GM04504 (cell line): ENCODE measurements at regions not wholly inside any gene's neighbourhood (a gene's known extent, or its start where the extent isn't known, plus 50 kb on each side); places are given as distances from the start of the nearest gene placed in this dataset.
A peak's percentile ranks its signal among the peaks of the same experiment; 100 is the strongest.

ENCODE experiments used
- DNase-seq: peaks from one replicate; pipeline ENCODE4 v3.0.0-alpha.2; 2012; ENCODE audit warnings: low read depth

DNA sequence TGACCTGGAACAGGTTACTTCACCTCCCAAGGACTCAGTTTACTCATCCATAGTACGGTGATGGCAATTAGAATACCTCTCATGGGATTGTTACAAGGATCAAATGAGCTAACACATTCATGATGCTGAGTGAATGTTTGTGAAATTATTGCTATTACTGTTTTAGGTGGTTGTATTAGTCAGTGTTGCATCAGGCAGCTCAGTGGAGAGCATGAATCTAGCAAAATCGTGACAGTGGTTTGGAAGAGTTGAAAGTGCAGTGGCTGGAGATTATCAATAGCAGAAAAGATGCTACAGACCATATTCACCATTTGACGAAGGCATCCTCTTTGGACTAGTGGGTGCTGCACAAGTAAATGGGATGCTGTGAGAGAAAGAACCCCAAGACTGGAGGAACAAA is 50.4 kb upstream of the CTNNBL1 start:
- no peak for DNase-seq

DNA sequence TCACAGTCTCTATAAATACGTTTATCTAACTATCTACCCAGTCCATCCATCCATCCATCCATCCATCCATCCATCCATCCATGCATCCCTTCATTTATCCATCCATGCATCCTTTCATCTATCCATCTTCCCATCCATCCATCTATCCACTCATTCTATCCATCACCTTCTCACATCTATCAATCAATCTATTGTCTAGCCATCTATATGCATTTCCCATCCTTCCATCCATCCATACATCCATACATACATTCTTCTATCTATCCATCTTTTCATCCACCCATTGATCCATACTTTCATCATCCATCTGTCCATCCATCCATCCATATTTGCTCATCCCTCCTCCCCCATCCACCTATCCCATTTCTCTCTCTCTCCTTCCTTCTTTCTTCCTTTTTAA is 51.6 kb upstream of the CTNNBL1 start:
- no peak for DNase-seq

DNA sequence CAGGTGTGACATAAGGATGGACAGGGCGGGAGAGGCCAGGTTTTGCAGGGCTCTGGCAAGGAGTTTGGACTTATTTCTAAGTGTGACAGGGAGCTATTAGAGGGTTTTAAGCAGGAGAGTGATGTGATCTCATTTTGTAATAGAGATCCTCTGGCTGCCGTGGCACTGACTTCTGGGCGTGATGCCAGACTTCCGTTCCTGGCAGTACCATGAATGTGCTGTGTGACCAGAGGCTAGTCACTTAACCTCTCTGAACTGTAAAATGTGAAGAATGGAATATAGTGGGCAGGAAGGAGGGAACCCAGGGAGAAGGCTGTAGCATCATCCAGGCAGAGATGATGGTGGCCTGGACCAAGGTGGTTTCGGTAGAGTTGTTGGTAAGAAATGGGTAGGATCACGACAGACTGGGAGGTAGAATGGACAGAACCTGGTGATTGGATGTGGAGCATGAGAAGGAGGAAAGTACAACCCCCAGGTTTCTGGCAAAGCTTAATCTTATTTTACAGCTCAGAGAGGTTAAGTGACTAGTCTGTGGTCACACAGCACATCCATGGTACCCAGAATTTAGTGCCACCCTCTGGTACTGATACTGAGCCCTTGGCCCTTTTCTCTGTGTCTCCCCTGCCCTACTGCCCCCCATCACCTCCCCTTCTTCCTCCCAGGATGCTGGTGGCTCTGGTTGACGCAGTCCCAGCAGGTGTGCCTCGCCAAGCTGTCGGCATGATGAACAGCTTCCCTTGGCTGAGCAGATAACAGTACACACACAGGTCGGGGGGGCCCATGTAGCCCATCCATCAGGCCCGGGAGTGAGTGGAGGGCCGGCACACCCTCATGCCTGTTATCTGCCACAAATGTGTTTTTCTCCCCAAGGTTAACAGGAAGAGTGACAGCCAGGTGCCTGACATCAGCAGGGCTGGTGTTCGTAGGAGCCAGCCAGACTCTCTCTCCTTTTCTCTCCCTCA is 52.9 kb upstream of the CTNNBL1 start:
- DNase-seq: no peak

DNA sequence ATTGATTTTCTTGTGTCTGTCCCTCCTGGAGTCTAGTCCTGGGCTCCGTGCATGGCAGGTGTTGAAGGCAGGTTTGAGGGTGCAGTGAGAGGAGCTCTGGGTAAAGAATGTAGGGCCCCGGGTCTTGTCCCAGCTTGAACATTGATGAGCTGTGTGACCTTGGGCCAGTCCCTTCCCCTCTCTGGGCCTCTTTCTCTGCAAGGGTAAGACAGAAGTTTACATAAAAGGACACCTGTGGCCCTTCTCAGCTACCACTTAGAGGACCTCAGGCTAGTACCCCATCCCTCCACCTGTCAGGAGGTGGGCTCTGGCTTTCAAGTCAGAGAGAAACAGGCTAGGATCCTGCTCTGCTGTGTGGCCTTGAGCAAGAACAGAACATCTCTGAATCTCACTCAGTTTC is 55.3 kb upstream of the CTNNBL1 start:
- DNase-seq: no peak

DNA sequence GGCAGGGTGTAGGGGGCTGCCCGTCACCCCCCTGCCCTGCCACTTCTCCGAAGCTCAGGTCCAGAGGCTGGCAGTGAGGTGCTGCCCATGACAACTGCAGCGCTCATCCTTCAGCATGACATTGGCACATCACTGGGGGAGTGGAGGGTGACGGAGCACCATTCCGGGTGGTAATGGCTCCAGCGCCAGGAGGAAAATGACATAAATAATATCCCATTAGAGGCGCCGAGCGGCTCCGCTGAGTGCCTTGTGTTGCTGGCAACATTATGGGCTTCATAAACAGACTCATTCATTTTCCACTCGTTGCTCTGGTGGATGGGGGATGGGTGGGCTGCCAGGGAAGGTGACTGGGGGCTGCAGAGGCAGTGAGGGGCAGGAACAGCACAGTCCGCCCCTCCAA is 56.9 kb upstream of the CTNNBL1 start:
- DNase-seq: no peak

DNA sequence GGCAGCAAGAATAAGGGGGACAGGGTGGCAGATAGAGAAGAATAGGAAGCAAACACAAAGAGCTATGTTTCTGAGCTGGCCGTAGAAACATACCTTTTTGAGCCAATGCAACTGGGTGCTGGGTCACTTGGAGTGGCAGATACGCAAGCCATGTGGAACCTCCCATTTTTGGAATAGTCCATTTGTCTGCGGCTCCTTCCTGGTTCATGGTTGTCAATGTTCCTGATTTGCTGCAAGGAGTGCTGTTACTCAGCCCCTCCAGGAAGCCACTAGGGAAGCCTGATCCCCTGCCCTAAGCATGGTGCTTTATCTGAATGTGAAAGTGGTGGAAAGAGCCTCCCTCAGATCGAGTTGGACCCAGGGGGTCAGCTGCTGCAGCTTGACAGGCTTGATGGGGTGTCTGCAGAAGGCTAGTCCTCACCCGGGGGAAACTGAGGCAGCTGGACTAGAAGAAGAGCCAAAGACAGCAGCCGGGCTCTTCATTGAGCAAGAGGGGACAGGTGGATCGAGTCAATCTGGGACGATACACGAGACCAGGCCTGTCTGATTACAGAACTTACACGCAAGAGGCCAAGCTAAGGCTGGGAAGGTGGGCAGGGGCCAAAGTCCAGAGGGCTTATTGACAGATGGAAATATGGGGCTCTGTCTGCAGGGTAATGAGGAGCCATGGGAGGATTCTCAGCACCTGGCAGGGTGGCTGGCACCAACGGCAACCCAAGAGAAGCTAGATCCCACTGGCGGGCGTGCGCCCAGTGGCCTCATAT is 57.4 kb upstream of the CTNNBL1 start:
- DNase-seq: no peak

DNA sequence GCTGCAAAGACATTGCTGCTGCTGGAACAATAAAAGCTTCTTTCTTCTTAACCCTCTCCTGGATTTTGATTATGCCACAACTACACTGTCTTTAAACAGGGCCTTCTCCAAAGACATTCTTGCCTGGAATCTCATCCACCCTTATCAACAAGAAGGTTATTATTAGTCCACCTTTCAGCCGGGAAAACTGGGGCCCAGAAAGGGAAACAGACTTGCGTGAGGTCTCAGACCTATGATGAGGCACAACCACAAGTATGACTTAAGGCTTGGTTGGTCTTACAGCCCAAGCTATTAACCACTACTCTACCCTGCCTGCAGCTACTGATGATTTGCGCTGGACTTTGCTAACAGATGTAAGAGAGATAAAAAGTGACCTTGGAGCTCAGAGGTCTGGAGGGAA is 62.8 kb upstream of the CTNNBL1 start:
- DNase-seq: no peak

DNA sequence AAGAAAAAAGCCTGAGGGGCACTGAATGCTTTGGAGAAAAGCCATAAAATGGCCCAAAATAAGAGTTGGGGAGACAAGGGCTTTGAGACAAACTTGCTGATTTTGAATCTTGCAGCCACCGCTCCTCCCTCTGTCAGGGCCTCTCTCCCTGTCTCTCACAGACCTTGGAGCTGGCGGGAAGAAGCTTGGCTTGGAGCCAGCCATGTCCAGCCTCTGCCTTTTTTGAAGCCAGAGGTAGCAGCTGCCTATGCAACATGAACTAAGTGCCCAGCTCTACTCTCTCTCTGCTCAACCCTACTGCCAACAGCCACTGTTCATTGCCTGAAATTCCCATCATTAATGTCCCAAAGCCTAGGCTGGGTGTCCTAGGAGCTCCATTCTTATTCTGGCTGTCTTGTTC is 63.7 kb upstream of the CTNNBL1 start:
- no peak for DNase-seq

DNA sequence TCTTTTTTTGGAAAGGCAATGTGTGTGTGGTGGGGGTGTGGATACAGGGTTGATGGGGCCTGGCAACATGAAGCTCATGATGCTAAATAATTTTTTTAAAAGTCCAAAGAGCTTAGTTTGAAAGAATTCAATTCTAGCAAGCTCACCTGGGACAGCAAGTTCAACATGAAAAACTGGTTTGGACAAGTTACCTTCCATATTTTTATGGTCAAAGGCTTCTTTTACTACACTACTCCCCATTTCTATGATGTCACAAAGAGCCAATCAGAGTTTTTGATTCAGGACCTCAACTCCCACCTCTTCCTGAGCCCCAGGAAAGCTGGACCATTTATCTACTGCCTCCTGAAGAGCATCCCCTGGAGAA is 66.1 kb upstream of the CTNNBL1 start:
- no peak for DNase-seq

DNA sequence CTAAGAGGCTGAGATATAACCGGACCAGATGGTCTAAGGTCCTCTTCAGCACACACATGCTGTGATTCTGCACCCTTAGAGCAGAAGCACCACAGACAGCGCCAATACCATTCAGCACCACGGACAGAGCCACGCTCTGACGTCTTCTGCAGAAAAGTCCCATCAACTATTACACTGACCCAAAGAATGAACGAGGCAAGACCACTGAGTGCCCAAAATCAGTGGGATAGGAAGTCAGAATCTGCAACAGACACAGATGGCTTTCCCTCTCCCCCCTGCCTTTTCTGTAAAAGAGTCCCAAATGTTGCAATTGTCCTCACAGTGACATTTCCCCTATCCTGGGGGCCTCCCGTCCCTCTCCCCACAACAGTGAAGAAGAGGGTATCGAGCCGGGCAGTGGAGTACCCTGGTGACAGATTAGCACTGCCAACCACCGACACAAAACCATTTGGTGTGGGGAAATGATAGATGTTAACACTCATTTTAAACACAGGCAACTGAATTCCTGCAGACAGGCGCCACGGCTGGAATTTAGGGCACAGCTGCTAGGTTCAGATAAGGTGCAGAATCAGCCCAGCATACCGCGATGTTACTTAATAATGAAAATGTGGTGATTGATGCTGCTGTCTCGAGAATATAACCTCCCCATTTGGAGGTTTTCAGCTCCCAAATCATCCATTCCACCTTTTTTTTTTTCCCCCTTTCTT is 66.6 kb upstream of the CTNNBL1 start:
- DNase-seq: peak; percentile 22

DNA sequence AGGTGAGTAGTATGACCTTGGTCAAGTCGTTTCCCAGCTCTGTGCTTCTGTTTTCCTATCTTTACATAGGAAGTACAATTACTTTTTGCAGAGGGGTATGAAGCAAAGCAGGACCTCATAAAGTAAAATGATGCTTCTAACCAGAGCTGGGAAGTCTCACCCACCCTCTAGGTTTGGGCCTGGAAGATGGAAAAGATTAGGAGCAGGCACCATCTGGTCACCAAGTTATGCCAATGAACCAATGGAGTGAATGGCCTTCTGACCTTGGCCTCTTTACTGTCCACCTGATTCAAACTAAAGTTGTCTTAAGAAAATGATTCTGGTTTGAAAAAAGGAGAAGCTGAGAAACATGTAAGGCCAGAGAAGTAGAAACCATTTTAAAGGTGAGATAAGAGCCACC is 68.9 kb upstream of the CTNNBL1 start:
- DNase-seq: no peak

DNA sequence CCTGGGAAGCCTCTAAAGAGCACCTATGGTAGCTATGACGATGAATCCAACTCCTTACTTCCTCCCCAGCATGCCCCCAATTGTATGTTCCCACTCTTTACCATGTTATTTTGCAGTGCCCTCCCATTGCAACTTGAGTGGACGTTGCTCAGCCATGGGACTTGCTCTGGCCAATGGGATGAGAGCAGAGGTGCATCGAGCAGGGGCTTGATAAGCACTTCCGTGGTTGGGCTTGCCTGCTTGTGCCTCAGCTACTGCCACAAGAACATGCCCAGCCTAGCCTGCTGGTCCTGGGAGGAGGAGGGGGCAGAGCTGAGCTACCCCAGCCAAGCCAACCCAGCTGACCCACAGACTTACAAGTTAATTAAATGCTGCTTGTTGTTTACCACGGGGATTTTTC is 71.1 kb upstream of the CTNNBL1 start:
- no peak for DNase-seq

DNA sequence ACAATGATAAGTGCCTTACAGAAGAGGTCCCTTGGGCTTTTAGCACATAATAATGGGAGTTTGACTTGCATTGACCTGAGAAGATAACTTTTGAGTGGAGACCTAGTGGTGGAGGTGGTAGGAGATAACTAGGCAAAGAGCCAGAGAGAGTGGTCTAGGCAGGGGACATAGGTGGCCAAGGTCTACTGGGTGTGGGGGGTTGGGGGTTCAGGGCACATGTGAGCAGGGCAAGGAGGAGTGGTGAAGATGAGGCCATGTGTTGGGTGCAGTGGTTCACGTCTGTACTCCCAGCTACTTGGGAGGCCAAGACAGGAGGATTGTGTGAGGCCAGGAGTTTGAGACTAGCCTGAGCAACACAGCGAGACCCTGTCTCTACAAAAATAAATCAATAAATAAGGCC is 74.3 kb upstream of the CTNNBL1 start:
- DNase-seq: no peak

DNA sequence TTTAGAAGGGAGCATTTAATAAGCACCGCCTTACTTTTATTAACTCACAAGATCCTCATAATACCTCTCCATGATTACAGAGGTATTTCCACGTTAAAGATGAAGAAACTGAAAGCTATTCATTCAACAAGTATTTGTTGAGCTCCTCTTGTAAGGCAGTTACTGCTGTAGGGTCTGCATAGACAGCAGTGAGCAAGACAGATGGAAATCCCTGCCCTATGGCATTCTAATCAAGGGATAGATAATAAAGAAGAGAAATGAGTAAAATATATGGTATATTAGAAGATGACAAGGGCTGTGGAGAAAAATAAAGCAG is 77.8 kb upstream of the CTNNBL1 start:
- DNase-seq: no peak

DNA sequence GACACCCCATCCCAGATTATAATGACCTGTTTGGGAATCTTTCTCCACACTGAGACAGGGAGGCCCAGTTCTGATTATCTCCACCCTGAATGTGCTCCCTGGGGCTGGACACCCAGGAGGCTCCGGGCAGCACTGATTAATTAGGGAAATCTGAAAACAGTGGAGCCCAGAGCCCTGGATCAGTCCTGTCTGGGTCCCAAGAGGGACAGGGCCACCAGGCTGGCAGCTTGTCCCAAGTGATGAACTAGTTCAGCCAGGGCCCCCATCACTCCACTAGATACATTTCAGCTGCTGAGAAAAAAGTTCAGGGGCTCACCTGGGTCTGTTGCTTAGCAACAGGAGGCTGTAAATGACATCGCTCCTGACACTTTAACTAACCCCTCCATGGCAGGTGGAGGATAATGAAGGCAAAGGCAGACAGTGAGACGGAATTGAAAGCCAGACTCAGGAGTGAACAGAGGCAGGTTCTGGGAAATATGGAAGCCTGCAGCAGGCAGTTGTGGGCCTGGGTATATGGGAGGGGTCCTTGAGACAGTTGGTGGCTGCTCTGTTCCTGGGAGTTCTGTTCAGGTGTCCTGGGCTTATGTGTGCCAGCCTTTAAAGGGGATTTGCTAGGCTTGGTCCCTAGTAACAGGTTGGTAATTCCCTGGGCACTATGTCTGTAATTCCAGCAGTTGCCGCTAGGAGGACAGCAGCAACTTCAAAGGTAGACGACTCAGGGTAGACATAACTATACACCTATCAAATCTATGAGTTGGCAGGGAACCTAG is 78.3 kb upstream of the CTNNBL1 start:
- peak; percentile 4 for DNase-seq

DNA sequence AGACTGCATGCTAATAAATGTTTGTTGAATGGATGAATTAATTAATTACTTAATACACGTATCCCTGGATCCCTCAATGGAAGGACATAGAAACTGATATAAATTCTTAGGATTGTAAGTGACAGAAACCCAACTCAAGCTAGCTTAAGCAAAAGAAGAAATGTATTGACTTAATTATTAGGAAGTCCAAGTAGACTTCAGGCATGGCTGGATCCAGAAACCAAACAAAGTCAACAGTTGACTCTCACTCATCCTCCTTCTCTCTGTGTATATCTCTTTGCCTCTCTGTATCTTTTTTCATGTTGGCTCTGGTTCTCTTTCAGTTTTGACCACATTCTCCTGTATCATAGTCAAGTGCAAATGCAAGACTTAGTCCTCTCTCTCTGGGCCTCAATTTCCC is 82.0 kb upstream of the CTNNBL1 start:
- no peak for DNase-seq

DNA sequence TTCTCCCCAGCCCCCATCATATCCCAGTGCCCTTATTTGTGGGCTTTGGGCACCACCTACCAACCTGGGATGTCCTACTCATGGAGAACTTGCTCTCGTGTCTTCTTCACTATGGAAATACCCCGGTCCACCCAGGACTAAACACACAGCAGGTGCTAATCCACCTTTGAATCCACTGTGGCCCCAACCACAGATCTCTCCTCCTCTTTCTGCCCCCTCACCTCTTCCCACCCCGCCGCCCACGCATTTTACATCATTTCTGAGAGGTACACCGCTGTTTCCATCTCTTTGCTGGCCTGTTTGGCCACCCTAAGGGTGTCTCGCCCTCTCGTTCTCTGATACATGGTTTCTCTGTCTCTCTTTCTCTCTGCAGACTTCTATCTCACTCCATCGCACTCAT is 82.5 kb upstream of the CTNNBL1 start:
- no peak for DNase-seq

DNA sequence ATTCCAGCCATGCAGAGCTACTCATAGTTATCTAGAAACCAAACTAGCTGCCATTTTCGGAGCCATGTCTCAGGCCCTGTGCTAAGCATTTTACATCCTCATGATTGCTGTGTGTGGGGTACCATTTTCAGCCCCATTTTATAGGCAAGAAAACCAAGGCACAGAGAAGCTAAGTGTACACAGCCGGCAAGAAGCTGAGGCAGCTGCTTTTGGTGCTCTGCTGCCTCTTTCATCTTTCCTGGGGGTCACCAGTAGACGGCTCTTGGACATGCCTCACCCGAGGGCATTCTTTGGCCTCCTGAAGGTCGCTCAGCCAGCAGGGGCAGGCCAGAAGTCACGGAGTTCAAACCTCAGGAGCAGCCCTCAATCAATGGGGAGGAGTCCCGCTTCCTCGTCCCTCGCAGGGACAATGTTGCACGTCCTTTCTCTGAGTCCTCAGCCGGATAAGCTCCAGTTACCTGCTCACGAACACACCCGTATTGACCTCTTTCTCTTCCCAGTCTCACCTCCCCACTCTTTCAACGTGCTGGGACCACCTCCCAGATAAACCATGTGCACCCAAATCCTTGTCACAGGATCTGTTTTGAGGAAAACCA is 82.6 kb upstream of the BLCAP start:
- no peak for DNase-seq

DNA sequence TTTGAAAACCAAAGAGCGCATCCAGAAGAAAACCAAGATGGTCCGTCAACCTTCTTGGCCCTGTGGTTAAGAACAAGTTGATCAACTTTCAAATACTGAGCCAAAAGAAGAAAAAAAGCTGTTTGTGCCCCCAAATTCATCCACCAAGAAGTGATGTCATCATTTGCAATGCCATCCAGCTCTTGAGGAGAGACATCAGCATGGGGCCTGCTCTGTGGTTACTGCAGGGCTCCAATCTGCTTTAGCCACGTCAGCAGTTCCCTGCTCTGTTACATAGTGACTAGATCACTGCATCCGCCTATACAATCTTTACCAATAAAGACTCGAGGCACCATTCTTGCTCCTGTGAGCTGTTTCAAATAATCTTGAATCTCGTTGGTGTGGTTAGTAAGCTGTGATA is 75.0 kb upstream of the BLCAP start:
- DNase-seq: no peak

DNA sequence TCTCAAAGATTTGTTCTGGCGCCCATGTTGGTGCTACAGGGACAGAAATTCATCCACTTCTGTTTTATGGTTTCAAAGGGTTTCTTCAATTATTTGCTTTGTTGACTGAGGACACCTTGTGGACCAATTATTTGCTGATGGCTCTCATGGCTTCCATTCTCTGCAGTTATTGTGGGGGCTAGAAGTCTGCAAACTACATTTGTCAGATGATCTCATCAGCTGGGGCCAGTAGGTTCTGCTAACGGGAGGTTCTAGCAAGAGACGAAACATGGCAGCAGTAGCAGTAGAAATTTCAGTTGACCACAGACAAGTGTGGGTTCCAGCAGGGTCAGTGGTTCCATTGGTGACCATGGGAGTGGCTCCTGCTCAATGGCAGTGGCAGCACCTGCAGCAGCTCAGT is 72.8 kb upstream of the BLCAP start:
- DNase-seq: no peak

DNA sequence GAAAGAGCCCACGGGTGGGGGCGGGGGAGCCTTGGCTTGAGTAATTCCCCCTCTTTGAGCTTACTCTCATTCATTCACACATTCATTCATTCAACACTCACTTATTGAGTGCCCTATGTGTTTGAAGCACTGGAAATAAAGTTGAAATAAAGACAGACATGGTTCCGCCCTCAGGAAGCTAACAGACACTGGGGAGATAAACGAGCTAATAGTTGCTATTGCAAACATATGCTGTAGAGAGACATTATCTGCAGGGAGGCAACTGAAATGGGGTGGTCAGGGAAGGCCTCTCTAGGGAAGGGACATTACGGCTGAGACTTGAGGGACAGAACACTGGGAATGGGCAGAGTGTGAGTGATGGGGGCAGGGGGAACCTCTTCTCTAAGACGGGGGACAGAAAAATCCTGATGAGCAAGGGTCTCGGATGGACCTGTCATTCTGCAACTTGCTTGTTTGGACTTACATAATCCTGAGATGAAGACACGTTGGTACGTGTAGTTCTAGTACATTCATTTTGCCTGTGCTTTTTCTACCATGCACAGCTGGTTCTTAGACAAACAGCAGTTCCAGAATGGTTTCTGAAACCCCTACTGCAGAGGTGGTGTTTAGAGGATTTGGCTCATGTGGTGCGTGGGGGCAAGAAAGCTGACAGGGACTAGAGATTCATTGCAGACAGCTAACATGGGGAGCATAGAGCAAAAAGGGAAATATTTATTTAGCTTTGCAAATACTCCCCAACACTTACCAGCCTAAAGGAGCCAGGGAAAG is 71.1 kb upstream of the BLCAP start:
- DNase-seq: no peak
